Subcutaneous abdominal adipose tissue (tissue), 5 donors: ENCODE measurements at regions not wholly inside any gene's neighbourhood (a gene's known extent, or its start where the extent isn't known, plus 50 kb on each side); places are given as distances from the start of the nearest gene placed in this dataset.

Experiments
- H3K27ac ChIP-seq: one replicate; pipeline ENCODE4 v1.7.0; 2013; ENCODE audit warnings: low read depth, mild to moderate bottlenecking, inconsistent platforms, low read length, moderate library complexity
- H3K27me3 ChIP-seq, 5 donors: one replicate each; pipeline ENCODE4 v1.7.0; 2013; ENCODE audit warnings: low read length in 5 of 5, inconsistent platforms in 1 of 5; ENCODE audit not compliant: control insufficient read depth in 5 of 5, insufficient read depth in 4 of 5
- H3K36me3 ChIP-seq, 5 donors: one replicate each; pipeline ENCODE4 v1.7.0; 2013; ENCODE audit warnings: low read length in 5 of 5; ENCODE audit not compliant: control insufficient read depth in 5 of 5, insufficient read depth in 5 of 5
- H3K4me1 ChIP-seq, 5 donors: one replicate each; pipeline ENCODE4 v1.7.0; 2013; ENCODE audit warnings: low read length in 5 of 5, mild to moderate bottlenecking in 3 of 5, moderate library complexity in 1 of 5; ENCODE audit not compliant: control insufficient read depth in 5 of 5, insufficient read depth in 5 of 5
- H3K4me3 ChIP-seq, 5 donors: one replicate each; pipeline ENCODE4 v1.7.0; 2013; ENCODE audit warnings: low read length in 5 of 5, low read depth in 1 of 5
- H3K9ac ChIP-seq, 5 donors: one replicate each; pipeline ENCODE4 v1.7.0; 2013; ENCODE audit warnings: low read length in 5 of 5, mild to moderate bottlenecking in 4 of 5, moderate library complexity in 3 of 5
- H3K9me3 ChIP-seq, 5 donors: one replicate each; pipeline ENCODE4 v1.7.0; 2013; ENCODE audit warnings: low read length in 5 of 5; ENCODE audit not compliant: control insufficient read depth in 5 of 5
- donor health status: healthy.
- donor health status: healthy.
- donor health status: healthy.
- donor health status: healthy.
- donor health status: healthy.

DNA sequence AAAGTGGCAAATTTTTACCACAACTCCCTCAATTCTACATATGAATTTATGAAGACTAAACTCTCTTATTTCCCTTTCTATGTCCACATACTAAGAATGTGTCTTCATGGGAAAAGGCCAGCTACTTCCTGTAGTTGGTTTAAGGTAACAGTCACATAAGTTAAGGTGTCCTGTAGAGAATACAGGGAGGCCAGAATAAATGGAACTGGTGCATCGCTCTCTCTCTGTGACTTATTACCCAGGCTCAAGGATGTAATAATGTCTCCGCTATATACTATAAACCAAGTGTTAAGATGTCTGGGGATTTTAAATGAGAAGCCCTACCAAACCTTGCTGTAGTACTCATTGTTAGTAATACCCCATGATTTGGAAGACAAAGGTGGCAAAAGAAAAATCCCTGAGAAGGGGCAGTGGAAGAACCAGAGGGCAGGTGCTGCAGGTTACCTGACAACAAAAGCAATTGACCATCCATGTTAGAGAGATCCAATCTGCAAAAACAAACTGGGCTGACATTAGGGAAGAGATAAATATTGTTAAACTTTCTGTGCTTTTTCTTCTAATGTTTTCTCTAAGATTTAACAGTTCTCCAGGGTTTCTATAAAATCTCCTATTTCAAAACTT is 372.8 kb downstream of the TMX3 start:
- Histone ChIP-seq H3K27me3 (no peaks in the 10 kb centered on the region), H3K9me3 (no peaks in the 10 kb centered on the region), H3K27ac (no peak overlapping the region), H3K9ac (no peak overlapping the region), H3K4me3 (no peak overlapping the region), H3K36me3 (no peaks in the 10 kb centered on the region), H3K4me1 (no peaks in the 10 kb centered on the region)

GRCh38 chr18:68340606-68341005 is 374.3 kb downstream of the TMX3 start:
- Histone ChIP-seq H3K27me3 (no peaks in the 10 kb centered on the region), H3K9me3 (no peaks in the 10 kb centered on the region)

DNA sequence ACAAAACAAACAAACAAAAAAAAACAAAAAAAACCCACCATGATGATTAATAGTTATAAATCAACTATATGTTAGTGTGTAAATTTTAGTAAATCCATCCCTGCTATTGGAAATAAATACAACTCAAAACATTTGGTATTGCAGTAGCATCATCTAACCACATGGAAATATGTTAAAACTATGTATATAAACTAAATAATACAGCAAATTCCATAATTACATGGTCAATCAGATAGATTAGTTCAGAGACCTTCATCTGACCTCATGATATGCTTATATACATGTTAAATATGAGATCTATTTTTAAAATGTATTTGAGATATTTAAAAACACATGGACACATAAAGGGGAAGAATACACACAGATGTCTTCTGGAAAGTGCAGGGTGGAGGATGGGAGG is 384.2 kb downstream of the TMX3 start:
- Histone ChIP-seq H3K4me3 (no peak overlapping the region), H3K27me3 (no peaks in the 10 kb centered on the region), H3K27ac (no peak overlapping the region), H3K4me1 (no peaks in the 10 kb centered on the region), H3K9ac (no peak overlapping the region), H3K36me3 (no peaks in the 10 kb centered on the region), H3K9me3 (no peaks in the 10 kb centered on the region)

More at GRCh38 chr18:68340606-68341005, 374.3 kb downstream of the TMX3 start:
- Histone ChIP-seq H3K4me1 (no peaks in the 10 kb centered on the region), H3K36me3 (no peaks in the 10 kb centered on the region), H3K9ac (no peak overlapping the region), H3K27ac (no peak overlapping the region), H3K4me3 (no peak overlapping the region)

GRCh38 chr18:68323921-68324320 is 391.0 kb downstream of the TMX3 start:
- H3K9me3 ChIP-seq: no peaks in the 10 kb centered on the region
- H3K4me1 ChIP-seq: no peaks in the 10 kb centered on the region
- no peaks in the 10 kb centered on the region for H3K36me3 ChIP-seq

GRCh38 chr18:68316636-68317035 is 398.3 kb downstream of the TMX3 start:
- H3K36me3 ChIP-seq: no peaks in the 10 kb centered on the region
- peak overlapping the region in 4 of 5 donors; percentile 28 to 56 (median 50) for H3K4me3 ChIP-seq
- H3K4me1 ChIP-seq: peaks cover 0 to 7% (median 0%) of the 10 kb centered on the region in 5 donors
- no peak overlapping the region for H3K27ac ChIP-seq
- H3K9me3 ChIP-seq: no peaks in the 10 kb centered on the region
- H3K9ac ChIP-seq: peak overlapping the region in 3 of 5 donors; percentile 4 to 28 (median 23)
- H3K27me3 ChIP-seq: no peaks in the 10 kb centered on the region

More at GRCh38 chr18:68323921-68324320, 391.0 kb downstream of the TMX3 start:
- Histone ChIP-seq H3K27me3 (no peaks in the 10 kb centered on the region), H3K4me3 (no peak overlapping the region), H3K9ac (no peak overlapping the region), H3K27ac (no peak overlapping the region)

DNA sequence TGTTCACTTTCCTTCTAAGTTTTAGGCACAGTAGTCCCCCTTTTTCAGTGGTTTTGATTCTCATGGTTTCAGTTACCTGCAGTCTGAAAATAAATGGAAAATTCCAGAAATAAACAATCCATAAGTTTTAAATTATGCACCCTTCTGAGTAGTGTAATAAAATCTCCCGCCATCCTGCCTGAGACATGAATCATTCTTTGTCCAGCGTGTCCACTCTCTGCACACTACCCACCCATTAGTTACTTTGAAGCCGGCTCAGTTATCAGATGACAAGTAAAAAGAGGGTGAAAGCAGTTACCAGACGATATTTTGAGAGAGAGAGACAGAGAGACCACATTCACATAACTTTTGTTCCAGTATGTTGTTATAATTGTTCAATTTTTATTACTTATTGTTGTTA is 400.5 kb downstream of the TMX3 start:
- no peak overlapping the region for H3K27ac ChIP-seq
- no peaks in the 10 kb centered on the region for H3K36me3 ChIP-seq
- no peak overlapping the region for H3K9ac ChIP-seq
- H3K4me3 ChIP-seq: no peak overlapping the region
- H3K4me1 ChIP-seq: peaks cover 0 to 7% (median 0%) of the 10 kb centered on the region in 5 donors
- no peaks in the 10 kb centered on the region for H3K9me3 ChIP-seq
- H3K27me3 ChIP-seq: no peaks in the 10 kb centered on the region

DNA sequence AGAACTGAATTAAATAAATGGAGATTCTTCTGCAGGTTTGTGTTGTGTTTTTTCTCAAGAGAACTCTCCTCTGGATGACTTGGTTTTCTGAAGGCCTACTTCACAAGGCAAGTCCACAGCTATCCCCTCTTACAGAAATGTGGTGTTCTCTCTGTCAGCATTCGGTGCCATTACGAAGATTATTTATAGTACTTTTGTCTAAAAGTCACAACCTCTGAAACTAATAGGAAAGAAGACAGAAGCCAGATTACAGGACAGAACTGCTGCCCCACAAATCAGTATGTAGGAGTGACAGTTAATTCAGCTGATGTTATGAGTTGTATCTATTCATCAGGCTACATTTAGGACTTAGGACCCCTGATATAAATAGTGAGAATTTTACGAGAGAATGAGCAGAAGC is 413.5 kb downstream of the TMX3 start:
- H3K9ac ChIP-seq: no peak overlapping the region
- H3K4me3 ChIP-seq: no peak overlapping the region
- no peaks in the 10 kb centered on the region for H3K4me1 ChIP-seq
- no peaks in the 10 kb centered on the region for H3K9me3 ChIP-seq
- H3K27ac ChIP-seq: no peak overlapping the region
- no peaks in the 10 kb centered on the region for H3K36me3 ChIP-seq
- H3K27me3 ChIP-seq: no peaks in the 10 kb centered on the region

DNA sequence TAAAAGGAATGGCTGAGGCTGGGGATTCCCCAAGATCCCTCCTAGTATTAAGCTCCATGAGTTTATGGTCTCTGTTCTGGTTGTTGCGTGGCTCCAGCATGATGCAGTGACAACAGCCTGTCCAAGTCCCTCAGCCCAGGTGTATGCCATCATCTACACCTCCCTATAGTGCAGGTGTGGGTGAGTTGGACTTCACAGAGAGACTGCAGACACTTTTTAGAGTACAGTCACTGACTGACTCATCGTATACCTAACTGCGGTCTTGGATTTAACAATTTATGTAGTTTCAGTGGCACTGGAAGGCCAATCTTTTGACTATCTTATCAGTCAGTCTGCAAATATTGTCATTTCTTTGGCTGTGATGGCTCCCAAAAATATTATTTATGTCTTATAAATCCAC is 415.0 kb downstream of the TMX3 start:
- H3K9me3 ChIP-seq: no peaks in the 10 kb centered on the region
- no peak overlapping the region for H3K4me3 ChIP-seq
- no peak overlapping the region for H3K27ac ChIP-seq
- H3K4me1 ChIP-seq: no peaks in the 10 kb centered on the region
- no peak overlapping the region for H3K9ac ChIP-seq
- no peaks in the 10 kb centered on the region for H3K36me3 ChIP-seq
- no peaks in the 10 kb centered on the region for H3K27me3 ChIP-seq

GRCh38 chr18:68298330-68298729 is 416.6 kb downstream of the TMX3 start:
- H3K27ac ChIP-seq: no peak overlapping the region
- H3K4me1 ChIP-seq: no peaks in the 10 kb centered on the region
- no peaks in the 10 kb centered on the region for H3K27me3 ChIP-seq
- no peaks in the 10 kb centered on the region for H3K36me3 ChIP-seq
- H3K4me3 ChIP-seq: no peak overlapping the region
- no peak overlapping the region for H3K9ac ChIP-seq
- peaks cover 0 to 4% (median 0%) of the 10 kb centered on the region in 5 donors for H3K9me3 ChIP-seq

DNA sequence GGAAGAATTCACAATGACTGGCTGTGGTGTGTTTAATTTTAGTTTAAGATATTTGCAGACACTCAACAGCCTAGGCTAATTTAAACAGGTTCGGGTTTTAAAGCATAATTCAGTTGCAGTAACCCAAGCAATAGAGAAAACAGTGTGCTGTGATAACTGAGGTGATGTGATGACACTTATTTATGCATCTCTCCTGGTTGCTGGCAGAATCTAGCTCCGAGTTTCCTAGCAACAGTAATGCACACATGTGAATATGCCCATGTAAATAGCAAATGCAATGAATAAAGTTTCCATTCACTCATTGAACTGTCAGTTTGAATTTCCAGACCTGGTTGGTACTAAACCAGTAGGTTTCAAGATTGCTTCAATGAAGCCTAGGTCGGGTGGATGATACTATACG is 426.5 kb downstream of the TMX3 start:
- Histone ChIP-seq H3K4me1 (no peaks in the 10 kb centered on the region), H3K36me3 (no peaks in the 10 kb centered on the region), H3K4me3 (no peak overlapping the region), H3K27me3 (no peaks in the 10 kb centered on the region), H3K27ac (no peak overlapping the region), H3K9me3 (peaks cover 0 to 6% (median 0%) of the 10 kb centered on the region in 5 donors), H3K9ac (no peak overlapping the region)
